Endothelial cell (in vitro differentiated cells): ENCODE measurements at regions not wholly inside any gene's neighbourhood (a gene's known extent, or its start where the extent isn't known, plus 50 kb on each side); places are given as distances from the start of the nearest gene placed in this dataset.
A peak's percentile ranks its signal among the peaks of the same experiment; 100 is the strongest.

ENCODE experiments used
- DNase-seq: peaks from one replicate; pipeline ENCODE4 v3.0.0; 2021; ENCODE audit warnings: low spot score
- H3K27ac Mint-ChIP-seq: one replicate; pipeline ENCODE4 v1.8.0; 2021; ENCODE audit warnings: mixed read lengths, inconsistent platforms; ENCODE audit not compliant: unreplicated experiment
- H3K27me3 Mint-ChIP-seq: one replicate; pipeline ENCODE4 v1.8.0; 2021; ENCODE audit warnings: mild to moderate bottlenecking, moderate library complexity, mixed read lengths, inconsistent platforms; ENCODE audit not compliant: unreplicated experiment
- H3K36me3 Mint-ChIP-seq: one replicate; pipeline ENCODE4 v1.8.0; 2021; ENCODE audit warnings: mild to moderate bottlenecking, low read depth, mixed read lengths, inconsistent platforms; ENCODE audit not compliant: unreplicated experiment
- H3K4me1 Mint-ChIP-seq: one replicate; pipeline ENCODE4 v1.8.0; 2021; ENCODE audit warnings: mild to moderate bottlenecking, mixed read lengths, inconsistent platforms; ENCODE audit not compliant: unreplicated experiment
- H3K4me3 Mint-ChIP-seq: one replicate; pipeline ENCODE4 v1.8.0; 2021; ENCODE audit warnings: mild to moderate bottlenecking, mixed read lengths, inconsistent platforms; ENCODE audit not compliant: unreplicated experiment
- H3K9me3 Mint-ChIP-seq: one replicate; pipeline ENCODE4 v1.8.0; 2021; ENCODE audit warnings: mixed read lengths, inconsistent platforms; ENCODE audit not compliant: unreplicated experiment
- CTCF ChIP-seq: fragments of 200-600 bp; sonication (generic); IDR thresholded peaks from one replicate; pipeline ENCODE4 v1.5.0; 2021; ENCODE audit warnings: antibody characterized with exemption; ENCODE audit not compliant: unreplicated experiment

DNA sequence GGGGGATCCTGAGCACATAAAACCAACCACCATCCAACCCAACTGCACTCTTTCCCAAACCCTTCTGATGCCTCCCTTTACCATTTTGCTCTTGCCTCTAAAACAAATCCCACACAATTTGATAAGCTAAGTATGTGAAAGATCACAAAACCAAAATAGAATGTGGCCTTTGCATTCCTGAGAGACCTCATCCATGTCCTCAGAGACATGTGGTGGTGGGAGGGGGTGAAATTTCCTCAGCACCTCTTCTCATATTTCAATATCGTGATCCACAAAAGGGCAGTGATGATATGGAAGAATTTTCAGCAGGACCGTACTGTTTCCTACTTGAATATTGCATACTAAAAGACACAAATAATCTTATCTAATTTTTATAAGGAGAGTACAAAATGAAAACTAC, 423.3 kb downstream of the TLE1 start:
- Mint-ChIP-seq H3K4me1 (peaks cover 8% of the 10 kb centered on the region), H3K4me3 (no peak overlapping the region), H3K27me3 (no peaks in the 10 kb centered on the region), H3K9me3 (no peaks in the 10 kb centered on the region), H3K27ac (no peak overlapping the region), H3K36me3 (peaks cover 3% of the 10 kb centered on the region)
- no peak for DNase-seq
- TF ChIP-seq CTCF: no peak

DNA sequence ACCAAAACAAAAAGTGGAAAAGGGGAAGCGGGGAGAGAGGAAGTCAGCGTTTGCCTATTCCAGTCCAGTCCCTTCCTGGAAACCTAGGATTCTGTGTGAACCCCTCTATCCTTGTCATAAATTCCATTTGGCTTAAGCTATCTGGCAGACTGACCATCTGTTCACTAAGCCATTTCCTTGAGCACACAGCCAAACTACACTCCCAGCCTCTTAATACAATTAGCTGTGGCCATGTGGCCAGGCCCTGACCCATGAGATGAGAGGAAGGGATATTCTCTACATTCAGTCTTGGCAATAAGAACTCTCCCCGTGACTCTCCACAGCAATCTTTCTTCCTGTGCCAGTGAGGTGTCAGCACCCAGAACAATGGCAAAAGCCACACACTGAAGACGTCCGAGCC, 424.8 kb downstream of the TLE1 start:
- H3K4me1 Mint-ChIP-seq: peaks cover 8% of the 10 kb centered on the region
- TF ChIP-seq CTCF: no peak
- no peaks in the 10 kb centered on the region for H3K9me3 Mint-ChIP-seq
- H3K27me3 Mint-ChIP-seq: no peaks in the 10 kb centered on the region
- H3K36me3 Mint-ChIP-seq: peaks cover 6% of the 10 kb centered on the region
- DNase-seq: peak; percentile 3
- H3K4me3 Mint-ChIP-seq: no peak overlapping the region
- peak overlapping the region; percentile 80 for H3K27ac Mint-ChIP-seq

DNA sequence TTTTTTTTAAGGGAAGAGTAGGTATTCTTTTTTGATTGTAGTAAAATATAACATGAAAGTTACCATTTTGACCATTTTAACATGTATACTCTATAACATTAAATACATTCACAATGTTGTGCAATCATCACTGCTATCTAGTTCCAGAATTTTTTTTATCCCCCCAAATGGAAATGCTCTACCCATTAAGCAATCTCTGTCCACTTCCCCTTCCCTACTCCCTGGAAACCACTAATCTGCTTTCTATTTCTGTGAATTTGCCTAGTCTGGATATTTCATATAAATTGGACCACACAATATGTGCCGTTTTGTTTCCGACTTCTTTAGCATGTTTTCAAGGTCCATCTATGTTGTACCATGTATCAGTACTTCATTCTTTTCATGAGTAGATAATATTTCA, 429.5 kb downstream of the TLE1 start:
- H3K27me3 Mint-ChIP-seq: peaks cover 2% of the 10 kb centered on the region
- H3K27ac Mint-ChIP-seq: no peak overlapping the region
- peaks cover 6% of the 10 kb centered on the region for H3K36me3 Mint-ChIP-seq
- no peaks in the 10 kb centered on the region for H3K9me3 Mint-ChIP-seq
- no peak for DNase-seq
- TF ChIP-seq CTCF: no peak
- H3K4me1 Mint-ChIP-seq: peaks cover 9% of the 10 kb centered on the region
- H3K4me3 Mint-ChIP-seq: no peak overlapping the region

DNA sequence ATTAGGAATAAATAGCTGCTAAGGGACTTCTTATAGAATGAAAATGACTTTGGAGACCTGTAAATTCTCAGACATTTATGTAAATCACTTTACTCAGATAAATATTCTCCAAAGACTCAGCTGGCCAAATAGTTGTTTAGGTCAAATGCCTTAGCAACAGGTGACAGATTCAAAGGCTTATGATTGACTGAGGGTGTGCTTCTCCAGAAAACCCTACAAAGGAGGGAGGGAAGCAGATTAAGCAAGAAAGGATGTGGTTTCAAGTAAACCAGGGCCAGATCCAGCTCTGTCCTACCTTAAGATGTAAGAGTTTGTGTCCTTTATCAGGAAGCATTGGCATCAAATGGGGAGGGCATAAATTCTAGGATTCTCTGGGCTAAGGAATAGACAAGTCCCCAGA, 433.0 kb downstream of the TLE1 start:
- TF ChIP-seq CTCF: no peak
- peaks cover 5% of the 10 kb centered on the region for H3K4me1 Mint-ChIP-seq
- no peak overlapping the region for H3K4me3 Mint-ChIP-seq
- peaks cover 6% of the 10 kb centered on the region for H3K36me3 Mint-ChIP-seq
- H3K27ac Mint-ChIP-seq: no peak overlapping the region
- H3K9me3 Mint-ChIP-seq: no peaks in the 10 kb centered on the region
- H3K27me3 Mint-ChIP-seq: peaks cover 2% of the 10 kb centered on the region
- DNase-seq: no peak

GRCh38 chr9:81250606-81251005, 438.7 kb downstream of the TLE1 start:
- no peak overlapping the region for H3K4me3 Mint-ChIP-seq
- no peaks in the 10 kb centered on the region for H3K4me1 Mint-ChIP-seq
- H3K27ac Mint-ChIP-seq: no peak overlapping the region
- no peak for DNase-seq
- no peaks in the 10 kb centered on the region for H3K27me3 Mint-ChIP-seq
- no peaks in the 10 kb centered on the region for H3K36me3 Mint-ChIP-seq
- no peak for TF ChIP-seq CTCF
- H3K9me3 Mint-ChIP-seq: no peaks in the 10 kb centered on the region
